Neural crest cell (in vitro differentiated cells): ENCODE measurements at regions not wholly inside any gene's neighbourhood (a gene's known extent, or its start where the extent isn't known, plus 50 kb on each side); places are given as distances from the start of the nearest gene placed in this dataset.

Experiments
- DNase-seq: peaks from one replicate; pipeline ENCODE4 v3.0.0; 2021; ENCODE audit warnings: low read depth, mixed read lengths, low spot score
- H3K27ac Mint-ChIP-seq: one replicate; pipeline ENCODE4 v1.8.0; 2021; ENCODE audit warnings: mild to moderate bottlenecking, mixed read lengths; ENCODE audit not compliant: unreplicated experiment
- H3K27me3 Mint-ChIP-seq: 2 replicates; pipeline ENCODE4 v1.8.0; 2021; ENCODE audit warnings: low read depth, mild to moderate bottlenecking, mixed read lengths
- H3K36me3 Mint-ChIP-seq: 2 replicates; pipeline ENCODE4 v1.8.0; 2021; ENCODE audit warnings: low read depth, mild to moderate bottlenecking, mixed read lengths
- H3K4me1 Mint-ChIP-seq: 2 replicates; pipeline ENCODE4 v1.8.0; 2021; ENCODE audit warnings: mixed read lengths
- H3K4me3 Mint-ChIP-seq: one replicate; pipeline ENCODE4 v1.8.0; 2021; ENCODE audit warnings: mild to moderate bottlenecking, mixed read lengths
- H3K9me3 Mint-ChIP-seq: 2 replicates; pipeline ENCODE4 v1.8.0; 2021; ENCODE audit warnings: mixed read lengths
- CTCF ChIP-seq: fragments of 200-600 bp; sonication (generic); conservative IDR thresholded peaks from 2 replicates; pipeline ENCODE4 v1.5.0; 2021; ENCODE audit warnings: antibody characterized with exemption, mild to moderate bottlenecking

GRCh38 chr17:54848368-54848987, 52.2 kb upstream of the TOM1L1 start:
- H3K4me1 Mint-ChIP-seq: no peaks in the 10 kb centered on the region
- no peak for TF ChIP-seq CTCF
- DNase-seq: no peak
- no peaks in the 10 kb centered on the region for H3K9me3 Mint-ChIP-seq
- H3K36me3 Mint-ChIP-seq: no peaks in the 10 kb centered on the region
- H3K27ac Mint-ChIP-seq: no peak overlapping the region
- H3K27me3 Mint-ChIP-seq: no peaks in the 10 kb centered on the region
- H3K4me3 Mint-ChIP-seq: no peak overlapping the region

- Mint-ChIP-seq H3K27me3 (no peaks in the 10 kb centered on the region), H3K27ac (no peak overlapping the region), H3K36me3 (no peaks in the 10 kb centered on the region), H3K4me3 (no peak overlapping the region), H3K4me1 (no peaks in the 10 kb centered on the region), H3K9me3 (no peaks in the 10 kb centered on the region)
- no peak for TF ChIP-seq CTCF
- no peak for DNase-seq
Observed at GRCh38 chr17:54849660-54850059, 51.0 kb upstream of the TOM1L1 start.
